B cell (primary cell): ENCODE measurements at regions not wholly inside any gene's neighbourhood (a gene's known extent, or its start where the extent isn't known, plus 50 kb on each side); places are given as distances from the start of the nearest gene placed in this dataset.

Source experiments
- ATAC-seq: fragments of 200-7000 bp; cut with Tn5 transposase; one replicate; pipeline ENCODE4 v1.10.0; 2021; ENCODE audit warnings: low read depth, mild to moderate bottlenecking, moderate number of reproducible peaks, moderate library complexity
- CTCF ChIA-PET: fragments of 350-600 bp; sonication (Branson Sonifier 250); formaldehyde crosslinking; loops from one replicate; lab custom pipeline; 2021; ENCODE audit warnings: antibody characterized with exemption, inconsistent platforms; lab: Charles Lee
- POLR2A ChIA-PET: fragments of 350-600 bp; sonication (Branson Sonifier 250); formaldehyde crosslinking; loops from one replicate; lab custom pipeline; 2021; ENCODE audit warnings: antibody characterized with exemption; lab: Charles Lee
- DNase-seq: peaks from one replicate; pipeline ENCODE4 v3.0.0; 2013
- H2AFZ ChIP-seq: 2 replicates; pipeline ENCODE4 v1.6.1; 2012; ENCODE audit warnings: mild to moderate bottlenecking, low read depth, low read length; ENCODE audit not compliant: insufficient read depth, poor library complexity, severe bottlenecking
- H3K27ac ChIP-seq, 2 donors: 1 replicate in 1 of 2; 2 replicates in 1 of 2; pipeline ENCODE4 v1.5.1; 2012 to 2013; ENCODE audit warnings: low read length in 2 of 2, mild to moderate bottlenecking in 2 of 2, moderate library complexity in 1 of 2
- H3K27me3 ChIP-seq, 4 experiments: fragments of 200-600 bp in 1 of 4; sonication (generic) in 1 of 4; replicated peaks in 1 of 4; 1 replicate in 2 of 4; 2 replicates in 2 of 4; pipeline versions ENCODE4 v1.6.1 to v1.7.0; 2013 to 2016; ENCODE audit warnings: low read length in 3 of 4, mild to moderate bottlenecking in 2 of 4, mixed read lengths in 1 of 4, moderate library complexity in 1 of 4; ENCODE audit not compliant: insufficient read depth in 4 of 4, control insufficient read depth in 3 of 4; ENCODE audit errors: control extremely low read depth in 1 of 4
- H3K36me3 ChIP-seq, 2 experiments: replicated peaks in 1 of 2; 1 replicate in 1 of 2; 2 replicates in 1 of 2; pipeline versions ENCODE4 v1.6.1 to v1.7.1; 2013; ENCODE audit warnings: low read length in 1 of 2; ENCODE audit not compliant: insufficient read depth in 2 of 2, control insufficient read depth in 1 of 2; ENCODE audit errors: control extremely low read depth in 1 of 2, extremely low read depth in 1 of 2
- H3K4me1 ChIP-seq, 2 donors: fragments of 200-600 bp in 1 of 2; sonication (generic) in 1 of 2; 1 replicate in 1 of 2; 2 replicates in 1 of 2; pipeline versions ENCODE4 v1.5.1 to v1.6.1; 2013 to 2017; ENCODE audit warnings: low read length in 2 of 2; ENCODE audit not compliant: control insufficient read depth in 2 of 2, insufficient read depth in 2 of 2
- H3K4me2 ChIP-seq: replicated peaks from 2 replicates; pipeline ENCODE3; 2012; ENCODE audit warnings: mild to moderate bottlenecking, low read depth, low read length; ENCODE audit not compliant: poor library complexity, severe bottlenecking
- H3K4me3 ChIP-seq, 5 experiments: fragments of 200-600 bp in 1 of 5; sonication (generic) in 1 of 5; 1 replicate in 3 of 5; 2 replicates in 2 of 5; pipeline versions ENCODE4 v1.5.1 to v1.7.0; 2011 to 2016; ENCODE audit warnings: low read length in 4 of 5, mild to moderate bottlenecking in 4 of 5, low read depth in 2 of 5, control low read depth in 1 of 5, moderate library complexity in 1 of 5; ENCODE audit not compliant: insufficient read depth in 1 of 5; ENCODE audit errors: control extremely low read depth in 1 of 5, extremely low read depth in 1 of 5
- H3K79me2 ChIP-seq: fragments of 200-600 bp; sonication (generic); one replicate; pipeline ENCODE4 v1.6.0; 2016; ENCODE audit warnings: low read length; ENCODE audit not compliant: control insufficient read depth, insufficient read depth
- H3K9ac ChIP-seq: fragments of 200-600 bp; sonication (generic); 2 replicates; pipeline ENCODE4 v1.6.1; 2017; ENCODE audit warnings: mild to moderate bottlenecking, low read length, moderate library complexity
- H3K9me3 ChIP-seq, 3 donors: one replicate each; pipeline versions ENCODE4 v1.6.1 to v1.7.1; 2013; ENCODE audit warnings: low read length in 2 of 3; ENCODE audit not compliant: control insufficient read depth in 2 of 3, insufficient read depth in 1 of 3; ENCODE audit errors: control extremely low read depth in 1 of 3
- H4K20me1 ChIP-seq: 2 replicates; pipeline ENCODE4 v1.6.0; 2012; ENCODE audit warnings: mild to moderate bottlenecking, low read length; ENCODE audit not compliant: insufficient read depth, control insufficient read depth, poor library complexity, severe bottlenecking
- H3K27ac Mint-ChIP-seq: one replicate; pipeline ENCODE4 v1.8.0; 2021; ENCODE audit warnings: mixed read lengths
- H3K27me3 Mint-ChIP-seq: one replicate; pipeline ENCODE4 v1.8.0; 2021; ENCODE audit warnings: mixed read lengths
- H3K4me1 Mint-ChIP-seq: one replicate; pipeline ENCODE4 v1.8.0; 2021; ENCODE audit warnings: mixed read lengths
- H3K4me3 Mint-ChIP-seq: one replicate; pipeline ENCODE4 v1.8.0; 2021; ENCODE audit warnings: mixed read lengths
- H3K9me3 Mint-ChIP-seq: one replicate; pipeline ENCODE4 v1.8.0; 2022; ENCODE audit warnings: mixed read lengths; ENCODE audit not compliant: insufficient read depth
- CTCF ChIP-seq: fragments of 200-600 bp; IDR thresholded peaks from one replicate; pipeline ENCODE4 v1.8.0; 2022; ENCODE audit warnings: antibody characterized with exemption, mild to moderate bottlenecking
- EZH2 ChIP-seq: IDR thresholded peaks from 2 replicates; pipeline ENCODE4 v1.6.1; 2012; ENCODE audit warnings: borderline replicate concordance, low read depth, mild to moderate bottlenecking, moderate library complexity, low read length; ENCODE audit not compliant: insufficient read depth, poor library complexity, severe bottlenecking
- WGBS: methylation state at CpG from one replicate; pipeline ENCODE4 v1.1.5; 2013; ENCODE audit warnings: missing lambda C conversion rate; ENCODE audit not compliant: insufficient coverage; 5-methylcytosine and 5-hydroxymethylcytosine counted together
- intact Hi-C: fragments of 100-400 bp; cut with micrococcal nuclease; formaldehyde crosslinking; loops from one replicate; pipeline ENCODE4 v1.10.0; 2022

- H3K27ac ChIP-seq, result peak overlapping the region; percentile 79 to 83
- H3K36me3 ChIP-seq, result no peaks in the 10 kb centered on the region
- peaks cover 20% of the 10 kb centered on the region in 2 donors for H3K4me1 ChIP-seq
- intact Hi-C loops, result loop anchor here (10.0 kb wide), 1 partner anchor 233 kb away; no protein-coding TSS in a partner anchor
- Mint-ChIP-seq H3K9me3 (peaks cover 3% of the 10 kb centered on the region), H3K27me3 (no peaks in the 10 kb centered on the region), H3K4me1 (peaks cover 28% of the 10 kb centered on the region), H3K27ac (peak overlapping the region; percentile 69), H3K4me3 (peak overlapping the region; percentile 72)
- ChIA-PET CTCF (no interaction called here), POLR2A (no interaction called here)
- WGBS, result 90% methylated on average over 2 of the region's 2 CpGs
- H2AFZ ChIP-seq, result peak overlapping the region; percentile 1
- no peaks in the 10 kb centered on the region for H4K20me1 ChIP-seq
- DNase-seq (peak; percentile 63), ATAC-seq (peak; percentile 64)
- peak overlapping the region in 3 of 5 experiments; percentile 7 to 45 (median 15) for H3K4me3 ChIP-seq
- no peak for TF ChIP-seq CTCF
- no peak for TF ChIP-seq EZH2
- H3K79me2 ChIP-seq, result no peaks in the 10 kb centered on the region
- H3K27me3 ChIP-seq, result no peaks in the 10 kb centered on the region
- peak overlapping the region; percentile 44 for H3K9ac ChIP-seq
- peaks cover 0 to 8% (median 0%) of the 10 kb centered on the region in 3 donors for H3K9me3 ChIP-seq
- peak overlapping the region; percentile 68 for H3K4me2 ChIP-seq
Observed at GRCh38 chr13:79812070-79812850, 331.3 kb downstream of the NDFIP2 start.

GRCh38 chr13:79811170-79811569 is 330.2 kb downstream of the NDFIP2 start:
- TF ChIP-seq EZH2, result no peak
- no peak for TF ChIP-seq CTCF
- H3K4me2 ChIP-seq, result no peak overlapping the region
- no peaks in the 10 kb centered on the region for H3K79me2 ChIP-seq
- H3K9me3 ChIP-seq, result peaks cover 0 to 9% (median 0%) of the 10 kb centered on the region in 3 donors
- H3K4me3 ChIP-seq, result no peak overlapping the region
- Mint-ChIP-seq H3K9me3 (peaks cover 3% of the 10 kb centered on the region), H3K4me3 (no peak overlapping the region), H3K27ac (no peak overlapping the region), H3K4me1 (peaks cover 28% of the 10 kb centered on the region), H3K27me3 (no peaks in the 10 kb centered on the region)
- POLR2A ChIA-PET, result no interaction called here
- H2AFZ ChIP-seq, result no peak overlapping the region
- no peaks in the 10 kb centered on the region for H4K20me1 ChIP-seq
- peaks cover 20% of the 10 kb centered on the region in 2 donors for H3K4me1 ChIP-seq
- CTCF ChIA-PET, result interaction anchor here (0.6 kb wide), 1 partner anchor 175 kb away, joined by 4 read pairs; no protein-coding TSS in a partner anchor
- no peaks in the 10 kb centered on the region for H3K36me3 ChIP-seq
- intact Hi-C loops, result loop anchor here (10.0 kb wide), 1 partner anchor 234 kb away; no protein-coding TSS in a partner anchor
- no peaks in the 10 kb centered on the region for H3K27me3 ChIP-seq
- ATAC-seq (no peak), DNase-seq (no peak)
- no CpG with 5 or more reads among the region's 2 CpGs for WGBS
- H3K9ac ChIP-seq, result no peak overlapping the region
- no peak overlapping the region for H3K27ac ChIP-seq
